ENCODE measurements at regions not wholly inside any gene's neighbourhood (a gene's known extent, or its start where the extent isn't known, plus 50 kb on each side); places are given as distances from the start of the nearest gene placed in this dataset.

DNA sequence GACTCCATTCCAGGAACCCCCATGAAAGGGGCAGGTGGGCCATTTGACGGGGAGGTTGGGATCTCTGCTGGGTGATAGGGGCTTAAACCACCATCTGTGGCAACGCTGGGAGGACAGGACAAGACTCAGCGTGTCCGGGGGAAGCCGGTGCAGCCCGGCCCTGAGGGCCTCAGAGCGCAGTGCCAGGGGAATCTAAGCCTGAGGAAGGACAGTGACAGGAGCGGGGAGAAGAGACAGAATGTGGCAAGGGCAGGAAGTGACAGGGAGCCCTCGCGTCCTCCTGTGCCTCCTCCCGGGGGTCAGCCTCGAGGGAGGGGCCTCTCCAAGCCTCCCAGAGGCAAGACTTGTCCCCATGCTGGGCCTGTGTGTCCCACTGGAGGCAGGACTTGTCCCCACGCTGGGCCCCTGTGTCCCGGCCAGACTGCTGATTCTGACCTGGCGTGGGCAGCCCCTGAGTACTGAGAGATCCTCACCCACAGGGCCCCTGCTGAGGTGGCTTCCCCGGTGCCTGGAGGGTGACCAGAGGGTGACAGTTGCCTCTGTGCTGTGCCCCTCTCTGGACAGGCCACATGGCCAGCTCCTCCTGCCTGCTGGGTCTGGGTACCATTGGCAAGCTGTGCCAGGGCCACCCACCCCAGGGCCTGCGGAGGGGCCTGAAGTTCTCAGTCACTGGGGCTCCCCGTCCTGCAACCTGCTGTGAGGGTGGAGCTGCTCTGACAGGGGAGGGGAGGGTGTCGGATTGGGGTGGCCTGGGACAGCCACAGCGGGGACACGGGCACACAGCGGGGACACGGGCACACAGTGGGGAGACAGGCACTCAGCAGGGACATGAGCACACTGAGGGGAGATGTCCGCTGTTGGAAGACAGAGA is 676.2 kb downstream of the BRD1 start:
- Mint-ChIP-seq H3K4me1 (no peaks in the 10 kb centered on the region), H3K27ac (no peak overlapping the region), H3K36me3 (no peaks in the 10 kb centered on the region), H3K9me3 (peaks cover 0 to 2% (median 0%) of the 10 kb centered on the region in 7 donors), H3K4me3 (no peak overlapping the region), H3K27me3 (peaks cover 4% of the 10 kb centered on the region)
- H3K4me3 ChIP-seq (ENCODE audit: low read depth, low read length), result no peak overlapping the region
- no peak for ATAC-seq (ENCODE audit: low read depth in 2 of 2)
- no peak for DNase-seq
- H3K27ac ChIP-seq (ENCODE audit: insufficient read depth, low read length, poor library complexity, severe bottlenecking), result no peak overlapping the region
- H3K4me1 ChIP-seq (ENCODE audit: control insufficient read depth, insufficient read depth, low read length, poor library complexity, severe bottlenecking), result no peaks in the 10 kb centered on the region
- no peaks in the 10 kb centered on the region for H3K27me3 ChIP-seq (ENCODE audit: control insufficient read depth, insufficient read depth, low read length)
- H3K9me3 ChIP-seq (ENCODE audit: control insufficient read depth in 2 of 2, low read length in 2 of 2), result no peaks in the 10 kb centered on the region
- H3K36me3 ChIP-seq (ENCODE audit: control insufficient read depth, insufficient read depth, low read length), result no peaks in the 10 kb centered on the region

DNA sequence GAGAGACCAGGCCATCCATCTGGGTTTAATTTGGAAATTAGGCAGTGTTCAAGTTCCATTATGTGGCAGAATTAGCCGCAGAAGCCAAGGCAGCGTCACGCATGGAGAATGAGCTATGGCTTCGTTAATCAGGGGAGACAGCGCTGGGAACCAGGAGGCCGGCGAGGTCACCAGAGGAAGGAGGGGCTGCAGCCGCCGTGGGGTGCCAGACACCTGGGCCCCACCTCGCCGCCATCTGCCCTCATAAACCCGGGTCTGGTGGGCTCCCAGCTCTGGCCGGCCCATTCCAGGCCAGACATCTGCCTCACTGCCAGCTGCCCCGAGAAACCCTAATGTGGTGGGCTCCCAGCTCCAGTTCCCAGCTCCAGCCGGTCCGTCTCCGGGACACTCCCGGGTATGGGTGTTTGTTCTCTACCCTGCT is 676.9 kb downstream of the BRD1 start:
- DNase-seq (no peak), ATAC-seq (ENCODE audit: low read depth in 2 of 2) (no peak)
- no peaks in the 10 kb centered on the region for H3K9me3 ChIP-seq (ENCODE audit: control insufficient read depth in 2 of 2, low read length in 2 of 2)
- Mint-ChIP-seq H3K27me3 (peaks cover 4% of the 10 kb centered on the region), H3K9me3 (no peaks in the 10 kb centered on the region), H3K27ac (no peak overlapping the region), H3K4me3 (no peak overlapping the region), H3K4me1 (no peaks in the 10 kb centered on the region), H3K36me3 (no peaks in the 10 kb centered on the region)
- H3K36me3 ChIP-seq (ENCODE audit: control insufficient read depth, insufficient read depth, low read length), result no peaks in the 10 kb centered on the region
- no peaks in the 10 kb centered on the region for H3K27me3 ChIP-seq (ENCODE audit: control insufficient read depth, insufficient read depth, low read length)
- H3K4me1 ChIP-seq (ENCODE audit: control insufficient read depth, insufficient read depth, low read length, poor library complexity, severe bottlenecking), result no peaks in the 10 kb centered on the region
- H3K4me3 ChIP-seq (ENCODE audit: low read depth, low read length), result no peak overlapping the region
- no peak overlapping the region for H3K27ac ChIP-seq (ENCODE audit: insufficient read depth, low read length, poor library complexity, severe bottlenecking)

DNA sequence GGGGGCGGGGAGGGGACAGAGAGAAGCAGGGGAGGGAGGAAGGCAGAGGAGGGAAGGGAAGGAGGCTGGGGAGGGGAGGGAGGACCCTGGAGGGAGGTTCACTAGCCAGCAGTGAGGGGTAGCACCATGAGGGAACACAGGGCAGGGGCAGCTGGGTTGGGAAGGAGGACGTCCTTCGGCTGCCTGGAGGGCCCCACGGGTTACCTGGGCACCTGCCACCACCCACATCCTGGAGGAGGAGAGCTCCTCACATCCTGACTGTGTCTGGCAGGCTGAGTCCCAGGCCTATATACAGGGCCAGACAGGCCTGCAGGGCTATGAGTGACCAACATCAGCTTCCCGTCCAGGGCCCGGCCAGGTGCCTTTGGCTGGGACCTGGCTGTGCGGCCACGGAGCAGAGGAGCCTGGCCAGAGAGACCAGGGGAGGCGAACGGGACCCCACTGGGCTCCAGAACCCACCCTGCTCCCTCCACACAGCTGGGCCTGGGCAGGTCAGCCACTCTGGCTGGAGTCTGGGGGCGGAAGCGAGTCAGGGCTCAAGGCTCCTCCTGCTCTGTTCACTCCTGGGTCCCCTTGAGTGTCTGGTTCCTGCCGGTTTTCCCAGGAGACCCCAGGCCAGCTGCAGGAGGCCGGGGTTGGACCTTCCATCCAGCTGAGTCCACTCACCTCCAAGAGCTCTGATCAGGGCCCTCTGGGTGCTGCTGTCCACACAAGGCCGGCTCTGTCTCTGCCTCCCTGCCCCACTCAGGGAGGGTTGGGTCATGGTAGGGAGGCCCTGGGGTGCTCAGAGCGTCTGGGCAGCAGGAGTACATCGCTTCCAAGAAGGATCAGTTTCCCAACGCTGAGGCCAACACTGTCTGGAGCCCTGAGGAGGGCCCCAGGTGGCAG is 677.7 kb downstream of the BRD1 start:
- no peak for DNase-seq
- no peak overlapping the region for H3K4me3 ChIP-seq (ENCODE audit: low read depth, low read length)
- peaks cover 0 to 1% (median 0%) of the 10 kb centered on the region in 7 donors for H3K9me3 Mint-ChIP-seq
- H3K36me3 Mint-ChIP-seq, result no peaks in the 10 kb centered on the region
- no peaks in the 10 kb centered on the region for H3K4me1 Mint-ChIP-seq
- H3K27me3 Mint-ChIP-seq, result peaks cover 4% of the 10 kb centered on the region
- no peak for ATAC-seq (ENCODE audit: low read depth in 2 of 2)
- no peak overlapping the region for H3K4me3 Mint-ChIP-seq
- H3K27ac ChIP-seq (ENCODE audit: insufficient read depth, low read length, poor library complexity, severe bottlenecking), result no peak overlapping the region
- no peaks in the 10 kb centered on the region for H3K27me3 ChIP-seq (ENCODE audit: control insufficient read depth, insufficient read depth, low read length)
- no peak overlapping the region for H3K27ac Mint-ChIP-seq
- no peaks in the 10 kb centered on the region for H3K4me1 ChIP-seq (ENCODE audit: control insufficient read depth, insufficient read depth, low read length, poor library complexity, severe bottlenecking)
- no peaks in the 10 kb centered on the region for H3K9me3 ChIP-seq (ENCODE audit: control insufficient read depth in 2 of 2, low read length in 2 of 2)
- H3K36me3 ChIP-seq (ENCODE audit: control insufficient read depth, insufficient read depth, low read length), result no peaks in the 10 kb centered on the region

DNA sequence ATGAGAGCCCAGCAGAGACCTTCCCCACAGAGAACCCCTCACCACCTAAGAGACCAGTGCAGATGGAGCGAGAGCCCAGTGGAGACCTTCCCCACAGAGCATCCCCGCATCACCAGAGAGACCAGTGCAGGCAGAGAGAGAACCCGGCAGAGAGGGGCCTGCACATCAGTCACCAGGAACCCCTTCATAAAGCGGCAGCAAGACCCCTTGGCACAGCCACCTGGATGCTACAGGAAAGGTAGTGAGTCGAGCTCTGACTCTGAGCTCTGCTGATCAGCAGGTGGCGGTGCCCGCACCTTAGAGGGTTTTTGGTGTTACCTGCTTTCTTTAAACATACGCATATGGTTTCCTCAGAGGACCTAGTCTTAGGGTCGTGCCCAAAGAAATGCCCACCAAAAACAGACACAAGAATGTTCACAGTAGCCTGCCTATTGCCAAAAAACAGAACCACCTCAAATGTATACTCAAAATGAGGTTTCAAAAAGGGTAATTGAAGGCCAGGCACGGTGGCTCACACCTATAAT is 678.7 kb downstream of the BRD1 start:
- H3K4me1 ChIP-seq (ENCODE audit: control insufficient read depth, insufficient read depth, low read length, poor library complexity, severe bottlenecking), result no peaks in the 10 kb centered on the region
- H3K9me3 Mint-ChIP-seq, result peaks cover 0 to 1% (median 0%) of the 10 kb centered on the region in 7 donors
- peaks cover 4% of the 10 kb centered on the region for H3K27me3 Mint-ChIP-seq
- no peak overlapping the region for H3K4me3 Mint-ChIP-seq
- ATAC-seq (ENCODE audit: low read depth in 2 of 2) (no peak), DNase-seq (no peak)
- H3K9me3 ChIP-seq (ENCODE audit: control insufficient read depth in 2 of 2, low read length in 2 of 2), result no peaks in the 10 kb centered on the region
- no peaks in the 10 kb centered on the region for H3K36me3 Mint-ChIP-seq
- H3K36me3 ChIP-seq (ENCODE audit: control insufficient read depth, insufficient read depth, low read length), result no peaks in the 10 kb centered on the region
- H3K27ac ChIP-seq (ENCODE audit: insufficient read depth, low read length, poor library complexity, severe bottlenecking), result no peak overlapping the region
- H3K27me3 ChIP-seq (ENCODE audit: control insufficient read depth, insufficient read depth, low read length), result no peaks in the 10 kb centered on the region
- no peak overlapping the region for H3K27ac Mint-ChIP-seq
- H3K4me1 Mint-ChIP-seq, result no peaks in the 10 kb centered on the region
- H3K4me3 ChIP-seq (ENCODE audit: low read depth, low read length), result no peak overlapping the region

DNA sequence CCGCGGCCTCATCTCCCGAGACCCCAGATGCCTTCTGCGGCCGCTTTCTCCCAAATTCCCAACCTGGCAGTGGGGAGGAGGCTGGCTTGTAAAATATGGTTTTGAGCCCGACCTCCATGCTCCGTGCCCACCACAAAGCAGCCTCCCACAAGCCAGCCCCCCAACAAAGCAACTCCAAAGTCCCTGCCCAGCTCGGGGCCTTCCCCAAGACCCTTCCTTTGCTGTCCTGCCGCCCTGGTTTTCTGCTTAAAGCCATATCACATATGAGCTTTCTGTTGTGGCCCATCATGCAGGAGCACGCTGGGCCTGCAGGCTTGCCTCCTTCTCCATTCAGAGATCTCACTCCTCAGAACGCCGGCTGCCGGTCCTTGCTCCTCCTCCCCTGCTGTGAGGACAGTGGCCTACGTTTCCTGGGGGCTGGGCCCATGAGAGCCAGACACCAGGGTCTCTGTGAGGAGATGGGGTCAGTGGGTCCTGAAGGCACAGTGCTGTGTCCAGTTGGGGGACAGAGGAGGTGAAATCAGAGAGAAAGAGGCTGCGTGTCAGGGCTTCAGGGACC is 680.0 kb downstream of the BRD1 start:
- Mint-ChIP-seq H3K9me3 (peaks cover 0 to 1% (median 0%) of the 10 kb centered on the region in 7 donors), H3K4me3 (no peak overlapping the region), H3K36me3 (no peaks in the 10 kb centered on the region), H3K27ac (peak overlapping the region in 1 of 3 donors; percentile 49), H3K27me3 (peaks cover 4% of the 10 kb centered on the region), H3K4me1 (no peaks in the 10 kb centered on the region)
- Histone ChIP-seq H3K27me3 (ENCODE audit: control insufficient read depth, insufficient read depth, low read length) (no peaks in the 10 kb centered on the region), H3K4me3 (ENCODE audit: low read depth, low read length) (no peak overlapping the region), H3K36me3 (ENCODE audit: control insufficient read depth, insufficient read depth, low read length) (no peaks in the 10 kb centered on the region), H3K4me1 (ENCODE audit: control insufficient read depth, insufficient read depth, low read length, poor library complexity, severe bottlenecking) (no peaks in the 10 kb centered on the region), H3K9me3 (ENCODE audit: control insufficient read depth in 2 of 2, low read length in 2 of 2) (no peaks in the 10 kb centered on the region), H3K27ac (ENCODE audit: insufficient read depth, low read length, poor library complexity, severe bottlenecking) (no peak overlapping the region)
- no peak for ATAC-seq (ENCODE audit: low read depth in 2 of 2)
- no peak for DNase-seq

DNA sequence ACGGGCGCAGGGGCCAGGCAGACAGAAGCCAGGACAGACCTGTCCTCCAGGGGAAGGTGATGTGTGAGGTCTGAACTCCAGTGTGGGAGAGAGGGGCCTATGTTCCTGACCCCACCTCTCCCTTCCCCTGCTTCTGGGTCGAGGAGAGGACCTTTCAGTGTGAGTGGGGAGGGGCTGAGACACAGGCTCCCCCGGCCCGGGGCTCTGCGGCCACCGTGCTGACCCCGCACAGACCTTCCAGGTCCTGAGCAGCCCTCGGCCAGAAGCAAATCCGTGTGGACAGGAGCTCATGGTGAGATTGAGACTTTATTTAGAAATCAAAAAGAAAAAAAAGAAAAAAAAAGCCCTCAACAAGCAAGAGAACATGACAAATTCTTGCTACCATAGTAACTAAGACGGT is 680.5 kb downstream of the BRD1 start:
- Histone ChIP-seq H3K27me3 (ENCODE audit: control insufficient read depth, insufficient read depth, low read length) (no peaks in the 10 kb centered on the region), H3K27ac (ENCODE audit: insufficient read depth, low read length, poor library complexity, severe bottlenecking) (no peak overlapping the region), H3K4me1 (ENCODE audit: control insufficient read depth, insufficient read depth, low read length, poor library complexity, severe bottlenecking) (no peaks in the 10 kb centered on the region), H3K4me3 (ENCODE audit: low read depth, low read length) (no peak overlapping the region), H3K36me3 (ENCODE audit: control insufficient read depth, insufficient read depth, low read length) (no peaks in the 10 kb centered on the region), H3K9me3 (ENCODE audit: control insufficient read depth in 2 of 2, low read length in 2 of 2) (no peaks in the 10 kb centered on the region)
- no peak overlapping the region for H3K27ac Mint-ChIP-seq
- H3K27me3 Mint-ChIP-seq, result peaks cover 4% of the 10 kb centered on the region
- no peaks in the 10 kb centered on the region for H3K4me1 Mint-ChIP-seq
- H3K36me3 Mint-ChIP-seq, result no peaks in the 10 kb centered on the region
- peaks cover 0 to 1% (median 0%) of the 10 kb centered on the region in 7 donors for H3K9me3 Mint-ChIP-seq
- DNase-seq (no peak), ATAC-seq (ENCODE audit: low read depth in 2 of 2) (no peak)
- no peak overlapping the region for H3K4me3 Mint-ChIP-seq

DNA sequence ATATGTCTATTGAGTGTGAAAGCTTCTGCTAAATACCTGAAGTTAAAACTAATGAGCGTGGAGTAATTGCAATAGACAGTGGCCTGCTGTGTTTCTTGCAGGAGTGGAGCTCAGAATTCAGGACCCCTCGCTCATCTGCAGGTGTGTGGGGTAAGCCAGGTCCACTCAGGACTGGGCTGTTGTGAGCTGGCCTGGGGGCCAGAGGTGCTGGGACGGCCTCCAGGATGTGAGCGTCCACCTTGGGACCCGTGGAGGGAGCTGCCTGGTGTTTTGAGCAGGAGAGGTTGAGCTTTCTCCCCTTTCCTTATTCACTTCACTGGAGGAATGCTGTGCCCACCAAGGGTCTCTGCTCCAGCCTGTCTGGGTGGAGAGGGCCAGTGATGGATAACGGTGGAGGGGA is 681.2 kb downstream of the BRD1 start:
- no peaks in the 10 kb centered on the region for H3K4me1 Mint-ChIP-seq

More for the DNA sequence above, 681.2 kb downstream of the BRD1 start:
- H3K27ac Mint-ChIP-seq, result no peak overlapping the region
- Histone ChIP-seq H3K36me3 (ENCODE audit: control insufficient read depth, insufficient read depth, low read length) (no peaks in the 10 kb centered on the region), H3K27me3 (ENCODE audit: control insufficient read depth, insufficient read depth, low read length) (no peaks in the 10 kb centered on the region), H3K9me3 (ENCODE audit: control insufficient read depth in 2 of 2, low read length in 2 of 2) (no peaks in the 10 kb centered on the region), H3K4me3 (ENCODE audit: low read depth, low read length) (no peak overlapping the region), H3K4me1 (ENCODE audit: control insufficient read depth, insufficient read depth, low read length, poor library complexity, severe bottlenecking) (no peaks in the 10 kb centered on the region), H3K27ac (ENCODE audit: insufficient read depth, low read length, poor library complexity, severe bottlenecking) (no peak overlapping the region)
- ATAC-seq (ENCODE audit: low read depth in 2 of 2) (no peak), DNase-seq (no peak)
- peaks cover 4% of the 10 kb centered on the region for H3K27me3 Mint-ChIP-seq
- H3K9me3 Mint-ChIP-seq, result peaks cover 0 to 4% (median 0%) of the 10 kb centered on the region in 7 donors
- no peaks in the 10 kb centered on the region for H3K36me3 Mint-ChIP-seq
- H3K4me3 Mint-ChIP-seq, result no peak overlapping the region
